NCI-H1436 (cell line): ENCODE measurements at regions not wholly inside any gene's neighbourhood (a gene's known extent, or its start where the extent isn't known, plus 50 kb on each side); places are given as distances from the start of the nearest gene placed in this dataset.

ENCODE experiments used
- DNase-seq: peaks from one replicate; lab custom pipeline; 2025; lab: John Stamatoyannopoulos, UW

DNA sequence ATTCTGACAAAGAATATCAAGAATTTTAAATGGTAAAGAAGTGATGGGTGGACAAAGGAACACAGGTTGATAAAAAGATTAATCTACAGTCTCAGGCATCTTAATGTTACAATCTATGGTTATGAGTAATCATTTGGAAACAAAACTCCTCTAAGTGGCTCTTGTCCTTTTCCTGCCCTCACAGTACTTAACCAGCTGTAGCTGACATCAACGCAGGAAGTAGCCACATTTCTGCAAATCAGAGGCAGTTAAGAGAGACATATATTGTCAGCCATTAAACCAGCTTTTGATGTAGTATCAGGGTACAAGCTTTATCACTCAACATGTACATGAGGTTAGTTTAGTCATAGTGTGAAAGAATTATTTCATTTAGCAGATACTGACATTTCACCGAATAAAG lies 244.6 kb downstream of the NR4A2 start:
- no peak for DNase-seq

DNA sequence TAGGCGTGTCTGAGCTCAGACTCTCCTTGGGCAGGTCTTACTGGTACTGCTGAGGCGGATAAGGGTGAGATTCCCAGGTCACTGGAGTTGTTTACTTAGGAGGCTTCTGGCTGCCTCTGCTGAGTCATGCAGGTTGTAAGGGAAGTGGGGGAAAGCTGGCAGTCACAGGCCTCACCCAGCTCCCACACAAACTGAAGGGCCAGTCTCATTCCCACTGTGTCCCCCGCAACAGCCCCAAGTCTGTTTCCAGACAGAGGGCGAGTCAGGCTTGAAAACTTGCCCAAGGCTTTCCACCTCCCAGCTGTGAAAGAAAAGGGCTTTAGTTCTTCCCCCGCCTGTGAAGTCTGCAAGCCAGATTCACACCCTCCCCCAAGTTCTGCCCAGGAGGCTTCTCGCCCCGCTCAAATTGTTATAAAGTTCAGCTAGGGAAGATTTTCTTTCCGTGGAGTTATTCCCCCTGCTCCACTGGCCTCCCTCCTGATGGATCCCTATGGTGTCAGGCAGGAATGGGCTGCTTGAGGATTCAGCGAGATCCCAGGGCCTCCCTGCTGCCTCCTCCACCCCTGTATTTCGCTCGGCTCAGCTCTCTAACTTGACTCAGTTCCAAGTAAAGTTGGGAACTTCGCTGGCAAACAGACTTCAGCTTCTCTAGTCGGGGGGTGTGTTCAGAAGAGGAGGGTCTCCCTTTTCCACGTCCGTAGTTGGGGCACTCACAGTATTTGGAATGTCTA lies 248.6 kb downstream of the NR4A2 start:
- no peak for DNase-seq

DNA sequence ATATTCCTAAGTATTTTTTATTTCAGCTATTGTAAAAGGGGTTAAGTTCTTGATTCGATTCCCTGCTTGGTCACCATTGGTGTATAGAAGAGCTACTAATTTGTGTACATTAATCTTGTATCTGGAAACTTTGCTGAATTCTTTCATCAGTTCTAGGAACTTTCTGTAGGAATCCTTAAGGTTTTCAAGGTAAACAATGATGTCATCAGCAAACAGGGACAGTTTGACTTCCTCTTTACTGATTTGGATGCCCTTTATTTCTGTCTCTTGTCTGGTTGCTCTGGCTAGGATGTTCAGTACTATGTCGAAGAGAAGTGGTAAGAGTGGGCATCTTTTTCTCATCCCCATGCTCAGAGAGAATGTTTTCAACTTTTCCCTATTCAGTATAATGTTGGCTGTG lies 252.7 kb downstream of the NR4A2 start:
- DNase-seq = no peak

DNA sequence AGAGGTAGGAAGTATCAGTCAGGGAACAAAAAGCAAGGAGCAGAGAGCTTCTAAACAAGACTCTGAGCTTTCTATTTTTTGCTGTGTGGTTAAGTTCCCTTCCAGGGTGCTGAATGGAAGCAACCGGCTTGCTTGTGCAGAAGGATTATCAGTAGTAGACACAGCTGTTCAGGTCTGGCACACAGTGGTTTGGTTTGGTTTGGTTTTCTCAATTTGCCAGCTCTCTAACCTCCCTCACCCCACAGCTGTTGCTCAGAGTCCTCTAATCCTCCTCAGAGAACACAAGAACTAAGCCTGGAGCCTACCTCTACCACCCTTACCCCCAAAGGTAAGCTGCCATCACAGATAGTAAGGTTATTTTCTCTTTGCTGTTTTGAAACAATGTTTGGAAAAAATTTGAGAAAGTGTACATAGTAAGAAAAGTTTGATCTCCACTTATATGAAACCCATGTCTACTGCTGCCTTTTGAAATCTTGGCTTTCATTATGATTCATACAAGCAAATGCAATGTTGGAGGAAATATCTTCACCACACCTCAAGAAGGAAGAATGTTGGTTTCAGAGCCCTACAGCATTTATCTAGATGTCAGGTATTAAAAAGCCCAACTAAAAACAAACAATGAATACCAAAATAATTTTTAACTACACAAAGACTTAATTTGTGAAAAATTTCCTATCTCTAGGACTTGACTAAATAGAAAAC lies 255.3 kb downstream of the NR4A2 start:
- no peak for DNase-seq

DNA sequence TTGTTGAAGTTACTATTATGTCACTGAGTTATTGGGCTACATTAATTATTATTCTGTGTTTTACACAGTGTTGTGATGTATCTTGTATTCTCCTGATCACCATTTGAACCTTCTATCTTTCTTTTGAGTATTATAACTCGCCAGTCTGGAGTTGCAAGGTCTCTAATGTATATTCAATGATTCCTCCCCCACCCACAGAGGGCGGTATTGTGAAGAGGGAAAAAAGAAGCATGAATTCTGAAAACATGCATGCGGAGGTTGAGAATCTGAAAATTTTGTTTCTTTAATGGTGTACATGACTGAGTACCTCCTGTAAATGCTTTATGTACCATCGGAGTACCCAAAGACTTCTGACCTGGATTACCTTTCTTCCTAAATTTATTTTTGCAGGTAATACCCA lies 266.6 kb downstream of the NR4A2 start:
- DNase-seq = no peak

DNA sequence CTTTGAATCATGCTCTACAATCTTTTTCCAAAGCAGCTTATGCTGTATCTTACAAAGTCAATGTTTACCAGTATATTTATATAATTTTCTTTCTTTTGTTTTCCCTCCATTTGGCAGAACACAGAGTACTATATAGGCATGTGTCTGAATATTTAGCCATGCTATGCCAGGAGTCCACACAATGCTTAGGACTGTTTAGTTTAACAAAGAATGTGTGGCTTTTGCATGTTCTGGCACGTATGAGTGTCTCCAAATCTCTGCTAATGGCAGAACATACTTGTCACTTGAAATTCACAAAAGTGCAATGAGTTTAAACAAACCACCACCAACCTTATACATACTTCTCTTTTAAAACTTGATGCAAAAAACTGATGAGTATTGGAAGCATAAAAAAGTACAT lies 268.0 kb downstream of the NR4A2 start:
- no peak for DNase-seq

DNA sequence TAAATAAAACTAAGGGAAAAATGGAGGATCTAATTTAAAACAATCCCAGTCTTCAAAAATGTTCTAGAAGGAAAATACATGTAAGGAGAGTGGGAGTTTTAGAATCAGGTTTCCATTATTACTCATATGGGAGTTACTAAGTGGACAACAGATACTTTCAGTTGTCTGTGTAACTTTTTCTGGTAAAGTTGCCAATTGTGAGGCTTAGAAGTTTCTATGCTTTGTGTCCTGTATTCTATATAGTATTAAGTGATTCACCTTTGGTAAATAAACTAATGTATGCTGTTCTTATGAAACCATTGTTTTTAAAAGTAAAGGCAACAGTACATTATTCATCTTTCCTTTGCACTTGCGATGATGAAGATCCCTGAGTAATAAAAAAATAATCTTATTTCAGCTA lies 274.9 kb downstream of the NR4A2 start:
- DNase-seq = no peak

DNA sequence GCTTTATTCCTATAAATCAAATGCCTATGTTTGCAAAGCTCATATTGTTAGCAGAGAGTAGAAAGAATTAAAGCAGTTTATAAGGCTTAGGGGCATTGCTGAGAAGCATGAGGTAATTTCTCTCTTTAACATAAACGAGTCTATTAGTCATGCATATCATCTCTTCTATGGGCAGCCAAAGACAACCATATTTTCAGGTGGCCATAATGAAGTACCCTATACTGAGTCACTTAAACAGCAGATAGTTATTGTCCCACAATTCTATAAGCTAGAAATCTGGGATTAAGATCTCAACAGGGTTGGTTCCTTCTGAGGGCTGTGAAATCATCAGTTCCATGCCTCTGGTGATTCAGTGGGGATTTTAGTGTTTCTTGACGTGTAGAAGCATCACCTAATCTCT lies 277.5 kb downstream of the NR4A2 start:
- no peak for DNase-seq

DNA sequence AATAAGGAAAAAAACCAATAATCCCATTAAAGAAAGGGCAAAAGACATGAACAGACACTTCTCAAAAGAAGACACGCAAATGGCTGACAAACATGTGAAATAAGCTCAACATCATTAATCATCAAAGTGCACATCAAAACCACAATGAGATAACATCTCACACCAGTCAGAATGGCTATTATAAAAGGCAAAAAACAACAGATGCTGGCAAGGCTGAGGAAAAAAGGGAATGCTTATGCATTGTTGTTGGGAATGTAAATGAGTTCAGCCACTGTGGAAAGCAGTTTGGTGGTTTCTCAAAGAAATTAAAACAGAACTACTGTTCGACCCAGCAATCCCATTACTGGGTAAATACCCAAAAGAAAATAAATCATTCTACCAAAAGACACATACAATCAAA lies 285.6 kb downstream of the NR4A2 start:
- no peak for DNase-seq

DNA sequence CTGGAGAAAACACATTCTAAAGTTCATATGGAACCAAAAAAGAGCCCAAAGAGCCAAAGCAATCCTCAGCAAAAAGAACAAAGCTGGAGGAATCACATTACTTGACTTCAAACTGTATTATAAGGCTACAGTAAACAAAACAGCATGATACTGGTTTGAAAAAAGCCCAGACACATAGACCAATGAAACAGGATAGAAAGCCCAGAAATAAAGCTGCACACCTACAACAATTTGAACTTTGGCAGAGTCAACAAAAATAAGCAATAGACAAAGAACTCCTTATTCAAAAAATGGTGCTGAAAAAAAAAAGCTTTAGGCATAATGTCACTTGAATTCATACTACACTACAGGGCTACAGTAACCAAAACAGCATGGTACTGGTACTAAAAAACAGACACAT lies 289.6 kb downstream of the NR4A2 start:
- DNase-seq = no peak

DNA sequence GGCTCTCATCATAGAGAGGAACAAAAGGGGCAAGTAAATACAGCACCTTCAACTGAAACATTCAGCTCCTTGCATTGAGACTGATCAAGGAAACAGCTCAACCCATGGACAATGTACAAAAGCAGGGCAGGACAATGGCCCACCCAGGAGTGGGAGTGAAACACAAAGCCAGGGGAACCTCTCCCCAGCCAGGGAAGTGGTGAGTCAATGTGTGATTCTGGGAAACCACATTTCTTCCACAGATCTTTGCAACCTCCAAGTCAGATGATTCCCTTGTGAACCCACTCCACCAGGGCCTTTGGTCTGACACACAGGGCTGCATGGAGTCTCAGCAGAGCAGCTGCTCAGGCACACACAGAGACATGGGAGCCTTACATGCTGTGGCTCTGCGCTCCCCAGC lies 294.5 kb downstream of the NR4A2 start:
- DNase-seq = no peak

DNA sequence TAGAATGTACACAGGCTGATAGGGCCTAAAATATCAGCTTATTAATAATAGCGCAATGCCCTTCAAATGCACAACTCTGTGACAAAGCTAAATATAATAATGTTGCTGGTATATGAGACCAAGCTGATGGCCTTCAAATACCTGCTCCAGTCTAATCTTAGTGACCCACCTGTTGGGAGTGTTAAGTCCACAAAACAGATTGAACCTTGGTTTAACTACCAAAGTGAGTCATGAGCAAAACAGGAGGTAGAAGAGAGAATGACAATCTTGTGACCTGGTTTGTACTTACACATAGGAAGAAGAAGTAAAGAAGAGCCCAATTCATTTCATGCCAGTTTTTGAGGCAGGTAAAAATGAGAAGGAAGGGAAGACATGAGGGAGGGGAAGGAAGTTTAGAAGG lies 295.0 kb downstream of the NR4A2 start:
- DNase-seq = no peak

DNA sequence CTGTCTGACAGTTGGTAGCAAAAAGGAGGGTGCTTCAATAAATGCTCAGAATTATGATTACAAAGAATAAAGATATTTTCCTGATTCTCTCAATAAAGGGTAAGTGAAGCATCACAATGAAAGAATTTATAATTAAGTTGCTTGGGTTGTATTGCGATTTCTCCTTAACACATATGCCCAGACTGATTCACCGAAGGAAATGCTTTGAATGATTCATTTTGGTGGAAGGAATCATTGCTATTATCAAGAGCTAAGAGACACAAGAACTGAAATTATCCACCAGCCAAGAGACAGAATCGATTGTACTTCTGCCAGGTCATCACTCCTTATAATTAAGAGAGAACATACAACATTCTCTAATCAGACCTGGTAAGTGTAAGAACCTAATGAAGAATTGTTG lies 301.4 kb downstream of the NR4A2 start:
- no peak for DNase-seq

DNA sequence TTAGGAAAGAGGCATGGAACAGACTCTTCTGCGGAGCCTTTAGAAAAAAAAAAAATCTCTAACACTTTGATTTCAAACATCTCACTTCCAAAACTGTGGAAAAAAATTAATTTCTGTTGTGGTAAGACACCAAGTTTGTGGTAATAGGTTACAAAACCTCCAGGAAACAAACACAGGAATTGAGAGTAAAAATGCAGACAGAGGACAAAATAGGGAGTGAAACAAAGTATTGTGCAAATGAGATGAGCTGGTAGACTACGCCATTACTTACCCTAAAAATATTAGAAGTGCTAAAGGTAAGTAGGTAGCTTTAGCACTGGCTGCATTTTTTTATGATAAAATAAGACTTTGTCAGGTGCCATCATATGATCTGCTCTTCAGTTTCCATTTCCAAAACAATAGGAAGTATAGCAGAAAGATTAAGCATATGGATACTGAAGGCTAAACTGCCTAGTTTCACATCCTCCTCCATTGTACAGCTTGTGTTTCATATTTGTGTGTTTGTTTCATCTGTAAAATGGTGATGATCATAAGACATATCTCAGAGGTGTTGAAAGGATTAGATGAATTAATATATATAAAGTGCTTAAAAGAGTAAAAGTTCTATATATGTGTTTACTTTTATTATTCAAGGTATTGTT lies 309.2 kb downstream of the NR4A2 start:
- no peak for DNase-seq

DNA sequence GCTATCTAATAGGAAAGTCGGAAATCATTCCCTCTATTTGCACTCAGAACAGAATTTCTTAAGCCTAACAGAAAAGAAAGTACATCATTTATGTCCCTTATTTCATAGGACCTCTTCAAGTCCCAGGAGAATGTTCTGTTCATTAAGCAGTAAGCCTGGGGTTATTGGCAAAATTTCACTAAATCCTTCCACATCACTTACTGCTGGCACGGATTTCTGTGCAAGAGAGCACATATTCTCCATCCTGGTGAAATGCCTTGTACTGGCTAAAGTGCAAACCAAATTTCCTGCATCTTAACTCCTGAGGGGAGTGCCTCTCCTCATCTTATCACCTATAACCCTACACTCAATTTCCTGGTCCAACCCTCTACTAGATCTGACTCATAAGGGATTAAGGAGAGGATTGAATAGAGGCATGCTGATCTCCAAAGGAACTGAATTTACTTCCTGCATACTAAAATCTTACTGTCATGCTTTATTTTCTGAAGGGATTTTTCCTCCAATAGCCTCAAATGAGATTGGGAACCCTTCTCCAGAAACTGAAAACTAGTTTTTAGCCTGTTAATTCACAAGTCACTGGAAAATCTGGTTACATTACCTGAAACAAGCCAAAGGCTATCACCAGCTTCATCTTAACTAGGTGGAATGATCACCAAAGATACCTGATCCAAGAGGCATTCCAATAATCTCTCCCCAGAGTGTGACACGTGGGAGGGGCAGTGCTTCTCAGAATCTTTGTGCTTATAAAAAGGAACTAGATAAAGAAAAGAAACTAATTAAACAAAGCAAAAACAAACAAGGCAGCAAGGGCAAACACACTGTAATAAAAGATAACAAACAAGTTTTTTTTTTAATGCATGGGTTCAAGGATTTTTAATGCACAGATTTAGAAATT lies 311.1 kb downstream of the NR4A2 start:
- DNase-seq = no peak

DNA sequence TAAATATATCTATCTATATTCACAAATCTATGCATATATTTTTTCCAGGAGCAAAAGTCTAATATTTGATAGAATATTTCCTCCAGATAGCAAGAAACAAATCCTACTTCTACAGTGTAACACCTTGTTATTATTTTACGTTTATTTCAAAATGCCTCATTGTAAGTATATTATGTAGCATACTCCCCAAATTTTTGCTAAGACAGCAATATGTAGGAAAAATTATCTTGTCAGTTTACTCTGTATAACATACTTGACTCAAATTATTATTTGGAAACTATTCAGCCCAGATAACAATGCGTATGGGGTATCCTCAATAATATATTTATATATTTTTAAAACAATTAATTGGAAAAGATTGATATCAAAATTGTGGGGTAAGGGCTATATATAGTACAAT lies 313.2 kb downstream of the NR4A2 start:
- DNase-seq = no peak

DNA sequence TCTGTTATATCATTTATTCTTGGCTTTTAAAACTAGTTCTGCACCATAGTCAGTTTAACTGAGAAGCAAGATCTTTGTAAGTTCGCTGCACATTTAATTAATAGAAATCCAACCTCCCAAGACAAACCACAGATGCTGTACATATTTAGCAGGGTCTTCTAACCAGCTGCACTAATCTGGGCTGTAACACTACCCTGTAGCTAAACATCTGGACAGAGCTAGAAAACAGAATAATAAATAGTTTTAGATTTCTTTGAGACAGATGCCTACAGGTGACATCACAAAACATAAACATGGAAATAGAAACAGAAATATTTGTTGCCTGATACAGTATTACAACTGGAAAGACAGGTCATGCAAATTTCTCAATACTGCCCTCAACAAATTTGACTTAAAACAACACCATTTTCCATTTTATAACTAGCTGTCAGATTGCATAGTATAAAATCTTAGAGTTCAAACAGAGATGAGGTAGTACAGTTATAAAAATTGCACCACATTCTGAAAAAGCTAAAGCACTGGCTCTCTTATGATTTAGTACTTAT lies 315.1 kb downstream of the NR4A2 start:
- no peak for DNase-seq

DNA sequence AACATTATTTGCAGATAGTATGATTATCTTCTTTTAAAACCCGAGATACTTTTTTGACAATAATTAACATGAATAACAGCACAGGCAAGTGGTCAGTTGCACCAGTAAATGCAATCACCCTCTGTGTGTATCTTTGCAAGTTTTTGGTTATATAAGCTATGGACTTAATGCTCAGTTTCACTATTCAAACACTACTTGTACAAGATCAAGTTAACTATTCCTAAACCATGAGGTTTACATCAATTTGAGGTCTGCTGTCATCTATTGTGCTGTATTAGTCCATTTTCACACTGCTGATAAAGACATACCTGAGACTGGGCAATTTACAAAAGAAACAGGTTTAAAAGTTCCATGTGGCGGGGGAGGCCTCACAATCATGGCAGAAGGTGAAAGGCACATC lies 323.2 kb downstream of the NR4A2 start:
- DNase-seq = no peak

DNA sequence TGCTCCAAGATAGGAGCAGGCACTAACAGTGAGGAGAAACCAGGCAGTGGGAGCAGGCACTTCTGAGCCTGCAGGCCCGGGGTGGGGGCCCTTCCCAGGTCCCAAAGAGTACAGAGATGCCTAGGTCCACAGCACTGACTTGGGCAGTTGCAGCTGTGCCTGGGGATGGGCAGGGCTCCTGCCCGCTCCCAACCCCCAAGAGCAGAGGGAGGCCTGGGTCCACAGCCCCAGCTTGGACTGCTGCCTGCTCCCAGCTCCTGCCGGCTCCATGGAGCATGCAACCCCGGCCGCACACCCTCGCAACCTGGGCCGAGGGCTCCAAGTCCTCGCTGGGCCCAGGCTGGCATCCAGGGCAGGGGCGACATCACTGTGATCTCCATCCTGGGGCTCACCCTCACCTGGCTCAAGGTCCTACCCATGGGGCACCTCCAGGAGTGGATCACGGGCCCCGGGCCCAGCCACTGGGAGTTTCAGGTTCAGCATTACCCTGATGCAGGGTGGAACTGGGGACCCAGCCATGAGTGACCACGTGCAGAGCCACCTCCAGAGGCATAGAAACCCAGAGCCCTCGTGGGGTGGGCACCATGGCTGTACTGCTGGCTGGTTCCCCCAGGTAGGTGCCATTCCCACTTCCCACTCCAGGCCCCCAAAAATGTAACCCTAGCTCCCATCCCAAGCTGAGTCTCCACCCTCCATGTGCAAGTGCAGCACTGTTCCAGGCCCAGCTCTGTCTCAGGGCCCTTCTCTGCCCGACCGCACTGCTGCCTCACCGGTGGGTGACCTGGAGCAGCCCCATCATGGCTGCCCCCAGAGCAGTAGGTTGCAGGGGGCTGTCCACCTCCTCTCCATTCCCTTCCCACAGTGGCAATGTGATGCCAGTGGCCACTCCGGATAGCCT lies 325.6 kb downstream of the NR4A2 start:
- DNase-seq = no peak

DNA sequence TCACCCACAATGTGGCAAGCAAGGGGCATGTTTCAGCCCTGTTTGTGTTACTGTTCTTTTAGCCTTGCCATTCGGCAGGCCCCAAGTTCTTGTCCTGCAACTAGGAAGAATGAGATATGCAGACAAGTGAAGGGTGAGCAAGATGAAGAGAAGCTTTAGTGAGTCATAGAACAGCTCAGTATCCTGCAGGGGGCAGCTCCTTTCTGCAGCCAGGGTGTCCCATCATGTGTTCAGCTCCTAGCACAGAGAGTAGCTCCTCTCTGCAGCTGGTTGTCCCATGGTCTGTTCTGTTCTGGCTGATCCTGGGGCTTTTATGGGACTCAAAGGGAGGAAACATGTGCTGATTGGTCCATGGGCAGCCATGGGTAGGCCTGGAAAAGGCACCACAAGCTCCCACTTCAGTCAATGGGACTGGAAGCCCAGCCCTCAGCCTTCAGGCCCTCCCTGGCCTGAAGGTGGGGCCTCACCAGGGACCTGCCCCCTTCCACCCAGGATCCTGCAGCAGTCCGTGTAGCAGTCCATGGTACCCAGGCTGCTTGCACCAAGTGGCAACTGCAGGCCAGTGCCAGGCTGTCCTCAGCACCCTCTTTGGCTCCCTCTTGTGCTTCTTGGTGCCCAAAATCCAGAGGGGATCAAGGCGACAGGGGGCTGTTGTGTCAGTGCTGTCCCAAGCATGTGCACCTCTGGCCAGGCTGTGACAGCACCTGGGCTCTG lies 326.4 kb downstream of the NR4A2 start:
- DNase-seq = no peak
